GM23248 (cell line): ENCODE measurements at regions not wholly inside any gene's neighbourhood (a gene's known extent, or its start where the extent isn't known, plus 50 kb on each side); places are given as distances from the start of the nearest gene placed in this dataset.

ENCODE experiments used
- DNase-seq: peaks from one replicate; pipeline ENCODE4 v3.0.0-alpha.2; 2015
- H2AFZ ChIP-seq: fragments of 200-600 bp; sonication (generic); 2 replicates; pipeline ENCODE4 v1.6.1; 2016; ENCODE audit warnings: antibody characterized with exemption
- H3F3A ChIP-seq: fragments of 200-600 bp; sonication (generic); 2 replicates; pipeline ENCODE4 v1.6.1; 2016; ENCODE audit warnings: mild to moderate bottlenecking, antibody characterized with exemption, mixed run types; ENCODE audit not compliant: insufficient read depth
- H3K27ac ChIP-seq: fragments of 200-600 bp; sonication (generic); 2 replicates; pipeline ENCODE4 v1.5.1; 2016; ENCODE audit warnings: mild to moderate bottlenecking
- H3K27me3 ChIP-seq: fragments of 200-600 bp; sonication (generic); replicated peaks from 2 replicates; pipeline ENCODE4 v1.6.1; 2016; ENCODE audit warnings: mild to moderate bottlenecking; ENCODE audit not compliant: insufficient read depth
- H3K36me3 ChIP-seq: fragments of 200-600 bp; sonication (generic); 2 replicates; pipeline ENCODE4 v1.6.1; 2016; ENCODE audit warnings: low read depth, mild to moderate bottlenecking
- H3K4me1 ChIP-seq: fragments of 200-600 bp; sonication (generic); 2 replicates; pipeline ENCODE4 v1.6.1; 2016; ENCODE audit warnings: mild to moderate bottlenecking; ENCODE audit not compliant: insufficient read depth
- H3K4me2 ChIP-seq: fragments of 200-600 bp; sonication (generic); one replicate; pipeline ENCODE4 v1.6.1; 2016; ENCODE audit warnings: mild to moderate bottlenecking; ENCODE audit not compliant: unreplicated experiment
- H3K4me3 ChIP-seq: fragments of 200-600 bp; sonication (generic); 2 replicates; pipeline ENCODE4 v1.5.1; 2016; ENCODE audit warnings: mild to moderate bottlenecking
- H3K79me2 ChIP-seq: fragments of 200-600 bp; sonication (generic); 2 replicates; pipeline ENCODE4 v1.6.1; 2016; ENCODE audit warnings: mild to moderate bottlenecking; ENCODE audit not compliant: insufficient read depth
- H3K9ac ChIP-seq: fragments of 200-600 bp; sonication (generic); 2 replicates; pipeline ENCODE4 v1.6.1; 2016; ENCODE audit warnings: mild to moderate bottlenecking
- H3K9me2 ChIP-seq: fragments of 200-600 bp; sonication (generic); 2 replicates; pipeline ENCODE4 v1.6.1; 2016; ENCODE audit warnings: mixed run types, mild to moderate bottlenecking, moderate library complexity; ENCODE audit not compliant: insufficient read depth
- H3K9me3 ChIP-seq: fragments of 200-600 bp; sonication (generic); one replicate; pipeline ENCODE4 v1.6.1; 2017; ENCODE audit warnings: low read depth
- H4K20me1 ChIP-seq: fragments of 200-600 bp; sonication (generic); 2 replicates; pipeline ENCODE4 v1.6.0; 2016; ENCODE audit not compliant: insufficient read depth
- EZH2 ChIP-seq: fragments of 200-600 bp; sonication (generic); IDR thresholded peaks from 2 replicates; pipeline ENCODE4 v1.6.1; 2018; ENCODE audit warnings: antibody characterized with exemption, mild to moderate bottlenecking; ENCODE audit not compliant: insufficient read depth, poor library complexity, severe bottlenecking
- EZH2phosphoT487 ChIP-seq: fragments of 200-600 bp; sonication (generic); IDR thresholded peaks from 2 replicates; pipeline ENCODE4 v1.6.1; 2018; ENCODE audit warnings: antibody characterized with exemption, moderate library complexity, mild to moderate bottlenecking, low read depth; ENCODE audit not compliant: insufficient read depth
- WGBS, 2 experiments: methylation state at CpG; one replicate each; pipeline ENCODE4 v1.1.6; 2015 to 2017; ENCODE audit warnings: low lambda C conversion rate in 2 of 2, low coverage in 1 of 2; ENCODE audit errors: missing lambda C conversion rate in 2 of 2; 5-methylcytosine and 5-hydroxymethylcytosine counted together
- in situ Hi-C: fragments of 300-500 bp; cut with MboI; formaldehyde crosslinking; loops from 2 replicates; pipeline ENCODE4 v1.15.0; 2020

DNA sequence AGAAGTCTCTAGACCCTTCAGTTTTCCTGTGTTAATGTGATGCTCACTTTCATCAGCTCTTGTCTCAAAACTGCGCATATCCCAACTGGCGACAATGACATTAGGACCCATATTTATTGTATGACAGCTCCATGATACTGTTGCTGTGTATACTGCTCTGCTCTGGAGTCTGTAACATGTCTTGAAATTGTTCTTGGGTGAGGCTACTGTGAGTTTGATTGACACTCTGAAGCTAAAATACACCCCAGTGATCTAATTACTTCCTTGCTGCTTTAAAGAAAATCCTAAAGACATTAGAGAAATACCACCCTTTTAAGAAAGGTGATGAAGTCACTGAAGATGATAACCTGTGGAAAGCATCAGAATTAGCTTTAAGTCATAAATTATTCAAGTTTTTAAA, 1046.2 kb downstream of the KCNT2 start:
- no peak for TF ChIP-seq EZH2
- TF ChIP-seq EZH2phosphoT487: no peak
- Histone ChIP-seq H4K20me1 (no peaks in the 10 kb centered on the region), H3K4me3 (no peak overlapping the region), H3K27ac (no peak overlapping the region), H3K4me2 (no peak overlapping the region), H3K79me2 (no peaks in the 10 kb centered on the region), H3K4me1 (no peaks in the 10 kb centered on the region), H3K9me3 (no peaks in the 10 kb centered on the region), H3F3A (no peaks in the 10 kb centered on the region), H3K9me2 (no peaks in the 10 kb centered on the region), H2AFZ (no peak overlapping the region), H3K27me3 (no peaks in the 10 kb centered on the region), H3K9ac (no peak overlapping the region), H3K36me3 (no peaks in the 10 kb centered on the region)
- in situ Hi-C loops: no loop called here
- 96 to 98% methylated on average over 2 of the region's 2 CpGs for WGBS, 2 experiments
- no peak for DNase-seq

DNA sequence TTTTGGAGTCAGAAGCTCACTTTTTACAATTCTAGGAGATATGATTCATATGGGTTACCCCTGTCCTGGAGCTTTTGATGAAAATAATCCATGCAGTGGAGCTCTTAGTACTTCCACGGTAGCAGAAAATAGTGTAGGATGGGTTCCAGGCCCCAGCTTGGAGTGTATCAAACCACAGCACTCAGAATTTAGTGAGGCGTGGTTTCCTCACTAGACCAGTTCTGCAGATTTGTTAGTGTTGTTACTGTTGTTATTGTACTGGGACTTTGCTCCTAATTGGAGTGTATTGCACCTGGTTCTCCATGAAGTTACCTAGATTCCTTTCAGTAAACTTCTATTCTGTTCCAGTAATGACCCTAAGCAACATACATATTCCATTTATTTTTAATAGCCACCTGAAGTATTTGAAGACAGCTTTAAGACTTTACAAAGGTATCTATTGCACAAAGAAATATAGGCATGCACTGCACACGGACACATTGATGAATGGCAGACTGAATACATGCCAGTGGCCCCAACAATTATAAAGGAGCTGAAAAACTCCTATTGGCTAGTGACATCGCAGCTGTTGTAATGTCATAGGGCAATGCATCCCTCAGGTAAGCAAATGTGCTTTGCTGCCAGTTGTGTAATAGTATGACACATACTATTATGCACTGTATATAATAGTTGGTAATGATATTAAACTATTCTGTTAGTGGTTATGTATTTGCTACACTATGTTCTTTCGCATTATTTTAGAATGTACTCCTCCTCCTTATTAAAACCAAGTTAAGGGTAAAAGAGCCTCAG, 1058.0 kb downstream of the KCNT2 start:
- Histone ChIP-seq H3K27me3 (no peaks in the 10 kb centered on the region), H3K4me3 (no peak overlapping the region), H3K36me3 (no peaks in the 10 kb centered on the region), H3K4me2 (no peak overlapping the region), H3K9me3 (no peaks in the 10 kb centered on the region), H4K20me1 (no peaks in the 10 kb centered on the region), H3K9me2 (no peaks in the 10 kb centered on the region), H2AFZ (no peak overlapping the region), H3F3A (no peaks in the 10 kb centered on the region), H3K79me2 (no peaks in the 10 kb centered on the region), H3K9ac (no peak overlapping the region), H3K27ac (no peak overlapping the region), H3K4me1 (no peaks in the 10 kb centered on the region)
- no peak for TF ChIP-seq EZH2phosphoT487
- no peak for TF ChIP-seq EZH2
- no peak for DNase-seq
- WGBS, 2 experiments: 80 to 85% methylated on average over 5 of the region's 5 CpGs
- in situ Hi-C loops: no loop called here

DNA sequence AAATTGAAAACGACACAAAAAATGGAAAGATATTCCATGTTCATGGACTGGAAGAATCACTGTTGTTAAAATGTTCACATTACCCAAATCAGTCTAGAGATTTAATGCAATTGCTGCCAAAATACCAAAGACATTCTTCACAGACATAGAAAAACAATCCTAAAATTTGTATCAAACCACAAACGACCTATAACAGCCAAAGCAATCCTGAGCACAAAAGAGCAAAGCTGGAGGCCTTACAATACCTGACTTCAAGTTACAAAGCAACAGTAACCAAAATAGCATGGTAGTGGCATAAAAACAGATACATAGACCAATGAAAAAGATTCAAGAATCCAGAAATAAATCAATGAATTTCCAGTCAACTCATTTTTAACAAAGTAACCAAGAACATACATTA, 1077.3 kb downstream of the KCNT2 start:
- TF ChIP-seq EZH2phosphoT487: no peak
- TF ChIP-seq EZH2: no peak
- Histone ChIP-seq H3K9ac (no peak overlapping the region), H3K9me2 (no peaks in the 10 kb centered on the region), H4K20me1 (no peaks in the 10 kb centered on the region), H3K4me1 (peaks cover 7% of the 10 kb centered on the region), H3K4me3 (no peak overlapping the region), H3K36me3 (no peaks in the 10 kb centered on the region), H3K9me3 (no peaks in the 10 kb centered on the region), H3K79me2 (no peaks in the 10 kb centered on the region), H3K27ac (no peak overlapping the region), H3F3A (0 out of 2 replicates have a peak, but pooled peaks cover 5% of the 10 kb centered on the region), H3K27me3 (no peaks in the 10 kb centered on the region), H3K4me2 (no peak overlapping the region), H2AFZ (peak overlapping the region; percentile 42)
- 32 to 39% methylated on average over 2 of the region's 2 CpGs for WGBS, 2 experiments
- peak; percentile 28 for DNase-seq
- in situ Hi-C loops: no loop called here

GRCh38 chr1:195529881-195530280, 1078.4 kb downstream of the KCNT2 start:
- no peak overlapping the region for H2AFZ ChIP-seq
- H3K4me2 ChIP-seq: no peak overlapping the region
- H3K36me3 ChIP-seq: no peaks in the 10 kb centered on the region
- no peak overlapping the region for H3K4me3 ChIP-seq
- H3K9me2 ChIP-seq: no peaks in the 10 kb centered on the region
- 67 to 83% methylated on average over 1 of the region's 1 CpG for WGBS, 2 experiments
- in situ Hi-C loops: no loop called here
- TF ChIP-seq EZH2 (no peak), EZH2phosphoT487 (no peak)
- H3K27me3 ChIP-seq: no peaks in the 10 kb centered on the region
- no peaks in the 10 kb centered on the region for H4K20me1 ChIP-seq
- peaks cover 7% of the 10 kb centered on the region for H3K4me1 ChIP-seq
- 0 out of 2 replicates have a peak, but pooled peaks cover 5% of the 10 kb centered on the region for H3F3A ChIP-seq
- no peak overlapping the region for H3K9ac ChIP-seq
- no peak for DNase-seq
- H3K27ac ChIP-seq: no peak overlapping the region
- no peaks in the 10 kb centered on the region for H3K79me2 ChIP-seq
- no peaks in the 10 kb centered on the region for H3K9me3 ChIP-seq

- Histone ChIP-seq H2AFZ (no peak overlapping the region), H3K4me1 (peaks cover 5% of the 10 kb centered on the region), H3K4me3 (no peak overlapping the region), H3K9ac (no peak overlapping the region), H3K4me2 (no peak overlapping the region), H3K9me2 (no peaks in the 10 kb centered on the region), H4K20me1 (no peaks in the 10 kb centered on the region), H3K27ac (no peak overlapping the region), H3F3A (no peaks in the 10 kb centered on the region), H3K27me3 (no peaks in the 10 kb centered on the region), H3K9me3 (no peaks in the 10 kb centered on the region), H3K79me2 (no peaks in the 10 kb centered on the region), H3K36me3 (no peaks in the 10 kb centered on the region)
- WGBS, 2 experiments: 85 to 90% methylated on average over 3 of the region's 3 CpGs
- in situ Hi-C loops: no loop called here
- TF ChIP-seq EZH2: no peak
- TF ChIP-seq EZH2phosphoT487: no peak
- no peak for DNase-seq
These were observed 1087.5 kb downstream of the KCNT2 start for GRCh38 chr1:195520757-195521156.
